K562 (cell line): ENCODE measurements at regions not wholly inside any gene's neighbourhood (a gene's known extent, or its start where the extent isn't known, plus 50 kb on each side); places are given as distances from the start of the nearest gene placed in this dataset.

Experiments used
- ATAC-seq: fragments of 200-7000 bp; cut with Tn5 transposase; 3 replicates; pipeline ENCODE4 v1.9.1; 2020; ENCODE audit warnings: moderate library complexity
- BruUV-seq: library from RNA; stranded (reverse); fragments of 400-500 nt; replicated peaks from 2 replicates; lab custom pipeline; 2021; lab: Mats Ljungman, UMichigan
- CTCF ChIA-PET: fragments of 300-600 bp; formaldehyde crosslinking; extraction: SDS; loops from one replicate; lab custom pipeline; 2021; ENCODE audit warnings: low intra/inter-chr PET ratio; lab: Yijun Ruan, JAX
- POLR2A ChIA-PET: fragments of 300-600, 350-650 bp; sonication (Branson Sonifier 250); formaldehyde crosslinking; extraction: SDS; loops from one replicate; lab custom pipeline; 2021; ENCODE audit warnings: antibody characterized with exemption, inconsistent platforms; lab: Yijun Ruan, JAX
- DNase-seq, 4 experiments: peaks; one replicate each; pipeline versions ENCODE4 v3.0.0 to v3.0.0-alpha.2; 2011 to 2018; ENCODE audit warnings: low spot score in 3 of 4, mixed read lengths in 3 of 4; ENCODE audit errors: extremely low read depth in 1 of 4
- FAIRE-seq: peaks from 2 replicates; lab custom pipeline; 2011; peaks lifted over from hg19 to GRCh38; lab: Jason Lieb, UNC
- H2AFZ ChIP-seq: 2 replicates; pipeline ENCODE4 v1.6.0; 2011; ENCODE audit warnings: low read depth, low read length, control low read depth, inconsistent platforms
- H3K27ac ChIP-seq: fragments of 200-600 bp; 3 replicates; pipeline ENCODE4 v1.8.0; 2011; ENCODE audit warnings: low read depth, mild to moderate bottlenecking, control low read depth, inconsistent platforms, low read length, moderate library complexity, mixed read lengths; ENCODE audit errors: extremely low read depth
- H3K27me3 ChIP-seq, 2 experiments: fragments of 300-600 bp in 1 of 2; 2 replicates in 1 of 2; 3 replicates in 1 of 2; pipeline versions ENCODE4 v1.6.0 to v1.8.0; 2011; ENCODE audit warnings: inconsistent platforms in 2 of 2, low read length in 2 of 2, mild to moderate bottlenecking in 1 of 2, mixed read lengths in 1 of 2, moderate library complexity in 1 of 2; ENCODE audit not compliant: control insufficient read depth in 2 of 2, insufficient read depth in 2 of 2
- H3K36me3 ChIP-seq: fragments of 300-600 bp; 3 replicates; pipeline ENCODE4 v1.8.0; 2011; ENCODE audit warnings: mild to moderate bottlenecking, low read length, inconsistent platforms; ENCODE audit not compliant: control insufficient read depth, insufficient read depth
- H3K4me1 ChIP-seq, 2 experiments: fragments of 200-600 bp in 1 of 2; replicated peaks in 1 of 2; 2 replicates in 1 of 2; 3 replicates in 1 of 2; pipeline versions ENCODE4 v1.5.1 to v1.8.0; 2011; ENCODE audit warnings: inconsistent platforms in 2 of 2, low read length in 2 of 2, mild to moderate bottlenecking in 1 of 2, mixed read lengths in 1 of 2, moderate library complexity in 1 of 2; ENCODE audit not compliant: control insufficient read depth in 2 of 2, insufficient read depth in 2 of 2
- H3K4me2 ChIP-seq: 2 replicates; pipeline ENCODE4 v1.6.1; 2011; ENCODE audit warnings: low read length, control low read depth, inconsistent platforms, mixed read lengths; ENCODE audit not compliant: insufficient read depth
- H3K4me3 ChIP-seq: fragments of 200-600 bp; sonication (generic), shearing (Covaris generic); 2 replicates; pipeline ENCODE4 v1.5.1; 2016; ENCODE audit warnings: control low read depth, inconsistent platforms
- H3K79me2 ChIP-seq: fragments of 200-600 bp; 3 replicates; pipeline ENCODE4 v1.8.0; 2011; ENCODE audit warnings: low read length, inconsistent platforms; ENCODE audit not compliant: control insufficient read depth, insufficient read depth
- H3K9ac ChIP-seq, 2 experiments: 2 replicates each; pipeline versions ENCODE4 v1.6.0 to v1.6.1; 2011; ENCODE audit warnings: low read depth in 2 of 2, low read length in 2 of 2, control low read depth in 1 of 2, inconsistent platforms in 1 of 2, mild to moderate bottlenecking in 1 of 2, mixed read lengths in 1 of 2; ENCODE audit not compliant: insufficient read depth in 1 of 2
- H3K9me1 ChIP-seq: one replicate; pipeline ENCODE4 v1.6.0; 2011; ENCODE audit warnings: inconsistent platforms, mild to moderate bottlenecking, low read length, moderate library complexity; ENCODE audit not compliant: control insufficient read depth, insufficient read depth
- H3K9me3 ChIP-seq: replicated peaks from 2 replicates; pipeline ENCODE4 v1.5.1; 2011; ENCODE audit warnings: low read depth, low read length, inconsistent platforms; ENCODE audit not compliant: control insufficient read depth, insufficient read depth
- H4K20me1 ChIP-seq: replicated peaks from 2 replicates; pipeline ENCODE4 v1.6.1; 2011; ENCODE audit warnings: low read length, inconsistent platforms, mixed read lengths; ENCODE audit not compliant: control insufficient read depth, insufficient read depth
- KLF16 ChIP-seq: IDR thresholded peaks from 2 replicates; pipeline ENCODE4 v1.6.1; 2016; ENCODE audit warnings: antibody characterized with exemption
- MAFG ChIP-seq: fragments of 450-650 bp; conservative IDR thresholded peaks from 2 replicates; pipeline ENCODE4 v1.6.1; 2016; ENCODE audit warnings: missing genetic modification characterization, missing compliant biosample characterization
- MCM2 ChIP-seq: fragments of 450-650 bp; IDR thresholded peaks from 2 replicates; pipeline ENCODE4 v1.6.1; 2017; ENCODE audit warnings: low read depth, mild to moderate bottlenecking
- MCM3 ChIP-seq: fragments of 450-650 bp; IDR thresholded peaks from 2 replicates; pipeline ENCODE4 v1.6.1; 2016
- NEUROD1 ChIP-seq: fragments of 150-350 bp; IDR thresholded peaks from 2 replicates; pipeline ENCODE4 v1.6.1; 2014; ENCODE audit warnings: borderline replicate concordance, low read length, low read depth; ENCODE audit not compliant: partially characterized antibody
- PCBP2 ChIP-seq: fragments of 200-400 bp; formaldehyde crosslinking; IDR thresholded peaks from 2 replicates; pipeline ENCODE4 v1.6.1; 2018; ENCODE audit warnings: low read length, low read depth, mild to moderate bottlenecking, moderate library complexity; ENCODE audit not compliant: poor library complexity, severe bottlenecking
- PTBP1 ChIP-seq: fragments of 200-400 bp; formaldehyde crosslinking; IDR thresholded peaks from 2 replicates; pipeline ENCODE4 v1.6.1; 2017; ENCODE audit warnings: low read depth, low read length
- SMARCA5 ChIP-seq: fragments of 450-650 bp; IDR thresholded peaks from 2 replicates; pipeline ENCODE4 v1.6.1; 2016
- ZNF12 ChIP-seq: sonication (generic); formaldehyde crosslinking; IDR thresholded peaks from 2 replicates; pipeline ENCODE4 v1.4.0; 2020; ENCODE audit warnings: mild to moderate bottlenecking, missing genetic modification reagents
- ZNF197 ChIP-seq: fragments of 200-800 bp; sonication (Bioruptor generic); IDR thresholded peaks from 2 replicates; pipeline ENCODE4 v1.6.1; 2016; ENCODE audit warnings: low read depth, missing genetic modification characterization, missing compliant biosample characterization
- ZZZ3 ChIP-seq: fragments of 450-650 bp; IDR thresholded peaks from 2 replicates; pipeline ENCODE4 v1.6.1; 2016; ENCODE audit warnings: antibody characterized with exemption, mild to moderate bottlenecking, moderate library complexity
- WGBS: fragments of 100-300 bp; shearing (Covaris generic); methylation state at CpG from one replicate; pipeline ENCODE4 v1.1.6; 2016; ENCODE audit warnings: low coverage, mixed read lengths; ENCODE audit not compliant: insufficient coverage; ENCODE audit errors: missing lambda C conversion rate; 5-methylcytosine and 5-hydroxymethylcytosine counted together
- in situ Hi-C: fragments of 300-500 bp; cut with MboI; formaldehyde crosslinking; loops from 4 replicates; pipeline ENCODE4 v1.15.0; 2018; ENCODE audit warnings: inconsistent platforms, mixed read lengths
- intact Hi-C: fragments of 100-400 bp; cut with micrococcal nuclease; formaldehyde crosslinking; loops from 2 replicates; pipeline ENCODE4 v1.14.2; 2022
- TF ChIP-seq, protein P1 (sequence below): sonication (generic); formaldehyde crosslinking; IDR thresholded peaks from 2 replicates; pipeline ENCODE4 v1.8.0; 2022; ENCODE audit warnings: mild to moderate bottlenecking, missing genetic modification reagents
- TF ChIP-seq, protein P2 (sequence below): fragments of 450-650 bp; formaldehyde crosslinking; IDR thresholded peaks from 2 replicates; pipeline ENCODE4 v1.4.0; 2020; ENCODE audit warnings: mild to moderate bottlenecking, mixed read lengths

DNA sequence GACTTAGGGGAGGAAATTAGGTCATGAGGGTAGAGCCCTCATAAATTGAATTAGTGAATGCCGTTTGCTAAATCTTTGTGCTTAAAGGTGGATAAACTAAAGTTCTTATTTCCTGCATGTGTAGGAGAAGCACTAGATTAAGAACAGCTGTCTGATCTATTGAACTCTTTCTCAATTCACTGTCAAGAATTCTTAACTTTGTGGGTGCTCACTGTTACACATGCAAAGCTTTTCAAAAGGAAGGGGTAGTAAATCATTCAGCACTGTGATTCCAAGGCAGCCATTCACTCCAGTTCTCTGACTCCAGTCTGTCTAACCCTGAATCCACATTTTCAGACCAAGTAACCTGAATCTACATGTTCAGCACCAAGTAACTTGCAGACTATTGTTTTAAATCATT, 1520.1 kb downstream of the PCDH18 start:
- Histone ChIP-seq H3K4me2 (no peak overlapping the region), H3K9me3 (no peaks in the 10 kb centered on the region; the same call in 1 of the 2 replicates), H3K27ac (no peak overlapping the region), H3K9ac (no peak overlapping the region), H3K27me3 (no peaks in the 10 kb centered on the region), H3K79me2 (no peaks in the 10 kb centered on the region), H2AFZ (no peak overlapping the region), H3K4me3 (no peak overlapping the region), H4K20me1 (no peaks in the 10 kb centered on the region), H3K36me3 (no peaks in the 10 kb centered on the region), H3K9me1 (no peaks in the 10 kb centered on the region), H3K4me1 (no peaks in the 10 kb centered on the region)
- BruUV-seq: no TSS peak
- POLR2A ChIA-PET: no interaction called here
- in situ Hi-C loops: no loop called here
- no peak for FAIRE-seq
- WGBS: 0% methylated on average over 1 of the region's 1 CpG
- intact Hi-C loops: no loop called here
- DNase-seq: no peak
- ATAC-seq: no peak
- TF ChIP-seq PCBP2: no peak
- TF ChIP-seq, protein P1, sequence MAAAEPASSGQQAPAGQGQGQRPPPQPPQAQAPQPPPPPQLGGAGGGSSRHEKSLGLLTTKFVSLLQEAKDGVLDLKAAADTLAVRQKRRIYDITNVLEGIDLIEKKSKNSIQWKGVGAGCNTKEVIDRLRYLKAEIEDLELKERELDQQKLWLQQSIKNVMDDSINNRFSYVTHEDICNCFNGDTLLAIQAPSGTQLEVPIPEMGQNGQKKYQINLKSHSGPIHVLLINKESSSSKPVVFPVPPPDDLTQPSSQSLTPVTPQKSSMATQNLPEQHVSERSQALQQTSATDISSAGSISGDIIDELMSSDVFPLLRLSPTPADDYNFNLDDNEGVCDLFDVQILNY (CRISPR knock-in tag): no peak
- no peak for TF ChIP-seq PTBP1
- no peak for TF ChIP-seq ZZZ3
- TF ChIP-seq ZNF197 (CRISPR knock-in tag): no peak
- TF ChIP-seq MCM3: no peak
- TF ChIP-seq NEUROD1: no peak
- TF ChIP-seq, protein P2, sequence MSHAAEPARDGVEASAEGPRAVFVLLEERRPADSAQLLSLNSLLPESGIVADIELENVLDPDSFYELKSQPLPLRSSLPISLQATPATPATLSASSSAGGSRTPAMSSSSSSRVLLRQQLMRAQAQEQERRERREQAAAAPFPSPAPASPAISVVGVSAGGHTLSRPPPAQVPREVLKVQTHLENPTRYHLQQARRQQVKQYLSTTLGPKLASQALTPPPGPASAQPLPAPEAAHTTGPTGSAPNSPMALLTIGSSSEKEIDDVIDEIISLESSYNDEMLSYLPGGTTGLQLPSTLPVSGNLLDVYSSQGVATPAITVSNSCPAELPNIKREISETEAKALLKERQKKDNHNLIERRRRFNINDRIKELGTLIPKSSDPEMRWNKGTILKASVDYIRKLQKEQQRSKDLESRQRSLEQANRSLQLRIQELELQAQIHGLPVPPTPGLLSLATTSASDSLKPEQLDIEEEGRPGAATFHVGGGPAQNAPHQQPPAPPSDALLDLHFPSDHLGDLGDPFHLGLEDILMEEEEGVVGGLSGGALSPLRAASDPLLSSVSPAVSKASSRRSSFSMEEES (CRISPR knock-in tag): no peak
- no peak for TF ChIP-seq SMARCA5
- TF ChIP-seq KLF16: no peak
- TF ChIP-seq MCM2: no peak
- no peak for TF ChIP-seq ZNF12 (CRISPR knock-in tag)
- no peak for TF ChIP-seq MAFG (tag)
- CTCF ChIA-PET: no interaction called here
